ENCODE measurements at regions not wholly inside any gene's neighbourhood (a gene's known extent, or its start where the extent isn't known, plus 50 kb on each side); places are given as distances from the start of the nearest gene placed in this dataset.
A peak's percentile ranks its signal among the peaks of the same experiment; 100 is the strongest.
"Not testable (repeated sequence)": the region's sequence is repeated elsewhere in the genome, so short reads cannot be mapped to it uniquely, and the experiment has no call there.

- Mint-ChIP-seq H3K27me3 (no peaks in the 10 kb centered on the region), H3K36me3 (no peaks in the 10 kb centered on the region), H3K4me1 (peaks cover 5% of the 10 kb centered on the region), H3K9me3 (no peaks in the 10 kb centered on the region), H3K4me3 (no peak overlapping the region), H3K27ac (no peak overlapping the region)
- no peak for ATAC-seq
Observed at GRCh38 chr1:55311057-55311641, 96.0 kb upstream of the USP24 start.

- Mint-ChIP-seq H3K27ac (no peak overlapping the region), H3K36me3 (no peaks in the 10 kb centered on the region), H3K4me3 (no peak overlapping the region), H3K27me3 (no peaks in the 10 kb centered on the region), H3K4me1 (peaks cover 5% of the 10 kb centered on the region), H3K9me3 (no peaks in the 10 kb centered on the region)
- ATAC-seq: no peak
Observed at GRCh38 chr1:55310505-55310971, 95.4 kb upstream of the USP24 start.

GRCh38 chr1:55309786-55310504, 94.8 kb upstream of the USP24 start:
- no peaks in the 10 kb centered on the region for H3K36me3 Mint-ChIP-seq
- H3K4me3 Mint-ChIP-seq: no peak overlapping the region
- H3K4me1 Mint-ChIP-seq: peaks cover 5% of the 10 kb centered on the region
- H3K27ac Mint-ChIP-seq: no peak overlapping the region
- H3K9me3 Mint-ChIP-seq: no peaks in the 10 kb centered on the region
- no peaks in the 10 kb centered on the region for H3K27me3 Mint-ChIP-seq
- no peak for ATAC-seq

GRCh38 chr1:55309053-55309452, 93.9 kb upstream of the USP24 start:
- no peak overlapping the region for H3K27ac Mint-ChIP-seq
- H3K4me3 Mint-ChIP-seq: no peak overlapping the region
- H3K36me3 Mint-ChIP-seq: no peaks in the 10 kb centered on the region
- no peaks in the 10 kb centered on the region for H3K27me3 Mint-ChIP-seq
- no peaks in the 10 kb centered on the region for H3K9me3 Mint-ChIP-seq
- no peak for ATAC-seq
- peaks cover 2% of the 10 kb centered on the region for H3K4me1 Mint-ChIP-seq

GRCh38 chr1:55305735-55306134, 90.6 kb upstream of the USP24 start:
- Mint-ChIP-seq H3K4me1 (no peaks in the 10 kb centered on the region), H3K9me3 (no peaks in the 10 kb centered on the region), H3K4me3 (no peak overlapping the region), H3K27me3 (peaks cover 8% of the 10 kb centered on the region), H3K27ac (no peak overlapping the region), H3K36me3 (no peaks in the 10 kb centered on the region)
- no peak for ATAC-seq

- Mint-ChIP-seq H3K36me3 (no peaks in the 10 kb centered on the region), H3K4me1 (no peaks in the 10 kb centered on the region), H3K9me3 (no peaks in the 10 kb centered on the region), H3K27ac (no peak overlapping the region), H3K4me3 (no peak overlapping the region), H3K27me3 (peaks cover 8% of the 10 kb centered on the region)
- no peak for ATAC-seq
Observed at GRCh38 chr1:55304229-55304740, 89.1 kb upstream of the USP24 start.

- Mint-ChIP-seq H3K4me1 (no peaks in the 10 kb centered on the region), H3K27me3 (peaks cover 8% of the 10 kb centered on the region), H3K4me3 (no peak overlapping the region), H3K9me3 (peaks cover 3% of the 10 kb centered on the region), H3K36me3 (no peaks in the 10 kb centered on the region), H3K27ac (no peak overlapping the region)
- no peak for ATAC-seq
Observed at GRCh38 chr1:55302972-55303371, 87.8 kb upstream of the USP24 start.

GRCh38 chr1:55301912-55302311, 86.7 kb upstream of the USP24 start:
- H3K9me3 Mint-ChIP-seq: peaks cover 3% of the 10 kb centered on the region
- H3K27me3 Mint-ChIP-seq: peaks cover 8% of the 10 kb centered on the region
- H3K4me3 Mint-ChIP-seq: no peak overlapping the region
- ATAC-seq: no peak
- H3K36me3 Mint-ChIP-seq: no peaks in the 10 kb centered on the region
- no peak overlapping the region for H3K27ac Mint-ChIP-seq
- H3K4me1 Mint-ChIP-seq: no peaks in the 10 kb centered on the region

- Mint-ChIP-seq H3K4me1 (no peaks in the 10 kb centered on the region), H3K27me3 (peaks cover 8% of the 10 kb centered on the region)
- ATAC-seq: no peak
Observed at GRCh38 chr1:55300975-55301374, 85.8 kb upstream of the USP24 start.

GRCh38 chr1:55298167-55298894, 83.2 kb upstream of the USP24 start:
- no peaks in the 10 kb centered on the region for H3K4me1 Mint-ChIP-seq
- H3K9me3 Mint-ChIP-seq: peaks cover 6% of the 10 kb centered on the region
- H3K27me3 Mint-ChIP-seq: peaks cover 3% of the 10 kb centered on the region
- no peaks in the 10 kb centered on the region for H3K36me3 Mint-ChIP-seq
- ATAC-seq: no peak
- H3K4me3 Mint-ChIP-seq: no peak overlapping the region
- no peak overlapping the region for H3K27ac Mint-ChIP-seq

More at GRCh38 chr1:55300975-55301374, 85.8 kb upstream of the USP24 start:
- H3K36me3 Mint-ChIP-seq: no peaks in the 10 kb centered on the region
- H3K27ac Mint-ChIP-seq: no peak overlapping the region
- peaks cover 6% of the 10 kb centered on the region for H3K9me3 Mint-ChIP-seq
- H3K4me3 Mint-ChIP-seq: no peak overlapping the region

GRCh38 chr1:55296247-55296646, 81.1 kb upstream of the USP24 start:
- H3K9me3 Mint-ChIP-seq, H3K27me3 Mint-ChIP-seq, ATAC-seq, H3K4me3 Mint-ChIP-seq, H3K27ac Mint-ChIP-seq, H3K36me3 Mint-ChIP-seq, H3K4me1 Mint-ChIP-seq: not testable (repeated sequence)

GRCh38 chr1:55289614-55290013, 74.5 kb upstream of the USP24 start:
- H3K27me3 Mint-ChIP-seq: no peaks in the 10 kb centered on the region
- peaks cover 35% of the 10 kb centered on the region for H3K4me1 Mint-ChIP-seq
- no peak overlapping the region for H3K4me3 Mint-ChIP-seq
- H3K9me3 Mint-ChIP-seq: no peaks in the 10 kb centered on the region
- peak overlapping the region; percentile 89 for H3K27ac Mint-ChIP-seq
- no peaks in the 10 kb centered on the region for H3K36me3 Mint-ChIP-seq
- ATAC-seq: no peak

- Mint-ChIP-seq H3K27me3 (no peaks in the 10 kb centered on the region), H3K36me3 (no peaks in the 10 kb centered on the region), H3K27ac (peak overlapping the region; percentile 89), H3K9me3 (no peaks in the 10 kb centered on the region), H3K4me1 (peaks cover 37% of the 10 kb centered on the region), H3K4me3 (no peak overlapping the region)
- no peak for ATAC-seq
Observed at GRCh38 chr1:55289042-55289441, 73.9 kb upstream of the USP24 start.

- peak; percentile 91 for ATAC-seq
- H3K4me1 Mint-ChIP-seq: peaks cover 37% of the 10 kb centered on the region
- H3K36me3 Mint-ChIP-seq: no peaks in the 10 kb centered on the region
- no peaks in the 10 kb centered on the region for H3K27me3 Mint-ChIP-seq
- H3K27ac Mint-ChIP-seq: peak overlapping the region; percentile 89
- H3K9me3 Mint-ChIP-seq: no peaks in the 10 kb centered on the region
- peak overlapping the region; percentile 59 for H3K4me3 Mint-ChIP-seq
Observed at GRCh38 chr1:55288245-55288644, 73.1 kb upstream of the USP24 start.

- H3K4me1 Mint-ChIP-seq: peaks cover 37% of the 10 kb centered on the region
- H3K36me3 Mint-ChIP-seq: no peaks in the 10 kb centered on the region
- peak overlapping the region; percentile 89 for H3K27ac Mint-ChIP-seq
- H3K4me3 Mint-ChIP-seq: peak overlapping the region; percentile 59
- H3K9me3 Mint-ChIP-seq: no peaks in the 10 kb centered on the region
- ATAC-seq: peak; percentile 75
- no peaks in the 10 kb centered on the region for H3K27me3 Mint-ChIP-seq
Observed at GRCh38 chr1:55287723-55288122, 72.6 kb upstream of the USP24 start.
